Neural progenitor cell (in vitro differentiated cells): ENCODE measurements at regions not wholly inside any gene's neighbourhood (a gene's known extent, or its start where the extent isn't known, plus 50 kb on each side); places are given as distances from the start of the nearest gene placed in this dataset.
"Not testable (repeated sequence)": the region's sequence is repeated elsewhere in the genome, so short reads cannot be mapped to it uniquely, and the experiment has no call there.

Source experiments
- DNase-seq: peaks from one replicate; pipeline ENCODE4 v3.0.0-alpha.2; 2016; ENCODE audit warnings: low spot score
- H2AFZ ChIP-seq: fragments of 200-600 bp; sonication (generic); replicated peaks from 2 replicates; pipeline ENCODE4 v1.6.1; 2016; ENCODE audit warnings: antibody characterized with exemption
- H3F3A ChIP-seq: fragments of 200-600 bp; sonication (generic); 2 replicates; pipeline ENCODE4 v1.6.1; 2016; ENCODE audit warnings: antibody characterized with exemption, low read depth
- H3K27ac ChIP-seq: fragments of 200-600 bp; sonication (generic); 2 replicates; pipeline ENCODE4 v1.5.1; 2016; ENCODE audit warnings: mild to moderate bottlenecking
- H3K27me3 ChIP-seq: fragments of 200-600 bp; sonication (generic); 2 replicates; pipeline ENCODE4 v1.6.1; 2016; ENCODE audit warnings: mild to moderate bottlenecking, moderate library complexity
- H3K36me3 ChIP-seq: fragments of 200-600 bp; sonication (generic); 2 replicates; pipeline ENCODE4 v1.5.1; 2016
- H3K4me1 ChIP-seq: fragments of 200-600 bp; sonication (generic); 2 replicates; pipeline ENCODE4 v1.6.1; 2016; ENCODE audit warnings: mixed run types
- H3K4me2 ChIP-seq: fragments of 200-600 bp; sonication (generic); 2 replicates; pipeline ENCODE4 v1.6.1; 2016
- H3K4me3 ChIP-seq: fragments of 200-600 bp; sonication (generic); 2 replicates; pipeline ENCODE4 v1.5.1; 2016
- H3K79me2 ChIP-seq: fragments of 200-600 bp; sonication (generic); 2 replicates; pipeline ENCODE4 v1.6.1; 2016; ENCODE audit warnings: low read depth
- H3K9ac ChIP-seq: fragments of 200-600 bp; sonication (generic); 2 replicates; pipeline ENCODE4 v1.6.1; 2016
- H3K9me3 ChIP-seq: fragments of 200-600 bp; sonication (generic); 2 replicates; pipeline ENCODE4 v1.5.1; 2016; ENCODE audit warnings: low read depth
- H4K20me1 ChIP-seq: fragments of 200-600 bp; sonication (generic); 2 replicates; pipeline ENCODE4 v1.6.1; 2016; ENCODE audit warnings: low read depth
- H3K27ac Mint-ChIP-seq: 3 replicates; pipeline ENCODE4 v1.8.0; 2021; ENCODE audit warnings: mixed read lengths
- H3K27me3 Mint-ChIP-seq: 2 replicates; pipeline ENCODE4 v1.8.0; 2022; ENCODE audit warnings: low read depth, mild to moderate bottlenecking, inconsistent platforms, moderate library complexity, mixed read lengths; ENCODE audit not compliant: insufficient read depth
- H3K36me3 Mint-ChIP-seq: 3 replicates; pipeline ENCODE4 v1.8.0; 2021; ENCODE audit warnings: mixed read lengths
- H3K4me1 Mint-ChIP-seq: 3 replicates; pipeline ENCODE4 v1.8.0; 2021; ENCODE audit warnings: mixed read lengths
- H3K4me3 Mint-ChIP-seq: 3 replicates; pipeline ENCODE4 v1.8.0; 2021; ENCODE audit warnings: mild to moderate bottlenecking, moderate library complexity, mixed read lengths
- H3K9me3 Mint-ChIP-seq: 3 replicates; pipeline ENCODE4 v1.8.0; 2020; ENCODE audit warnings: mixed read lengths
- EZH2 ChIP-seq: fragments of 200-600 bp; sonication (generic); IDR thresholded peaks from 2 replicates; pipeline ENCODE4 v1.6.1; 2017; ENCODE audit warnings: antibody characterized with exemption, mild to moderate bottlenecking, moderate library complexity
- EZH2phosphoT487 ChIP-seq: fragments of 200-600 bp; sonication (generic); IDR thresholded peaks from 2 replicates; pipeline ENCODE4 v1.6.1; 2017; ENCODE audit warnings: antibody characterized with exemption
- TF ChIP-seq, protein P1 (sequence below): fragments of 200-600 bp; sonication (generic); IDR thresholded peaks from 2 replicates; pipeline ENCODE4 v1.5.1; 2017; ENCODE audit warnings: antibody characterized with exemption, mild to moderate bottlenecking

- Mint-ChIP-seq H3K9me3 (peaks cover 2% of the 10 kb centered on the region), H3K4me3 (peak overlapping the region; percentile 1)
Measured at GRCh38 chr7:69429911-69430383, 168.3 kb upstream of the AUTS2 start.

DNA sequence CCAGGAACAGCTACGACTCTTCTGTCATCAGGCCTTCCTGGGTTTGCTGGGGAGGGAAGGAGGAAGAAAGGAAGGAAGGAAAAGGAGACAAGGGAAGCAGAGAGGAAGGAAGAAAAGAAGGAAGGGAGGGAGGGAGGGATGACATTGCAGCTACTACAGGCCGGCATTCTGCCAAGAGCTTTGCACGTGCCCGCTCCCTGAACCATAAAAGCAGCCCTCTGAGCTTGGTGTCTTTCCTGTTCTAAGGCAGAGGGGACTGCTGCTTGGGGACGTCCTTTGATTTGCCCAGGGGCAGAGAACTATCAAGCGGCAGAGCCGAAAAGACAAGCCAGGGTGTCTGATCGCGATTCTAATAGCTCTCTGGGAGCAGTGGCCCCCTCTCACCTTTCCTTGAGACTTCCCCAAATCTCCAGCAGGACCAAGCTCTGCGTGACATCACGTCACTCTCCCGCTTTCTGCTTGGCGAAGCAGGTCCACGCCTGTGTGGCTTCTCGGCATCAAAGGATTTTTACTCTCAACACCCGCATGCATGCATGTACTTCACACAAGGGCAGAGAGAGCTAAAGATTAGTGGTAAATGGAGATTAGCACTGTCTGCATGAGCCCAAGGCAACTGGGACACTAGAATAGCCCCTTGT, 167.8 kb upstream of the AUTS2 start:
- Histone ChIP-seq H3F3A (no peaks in the 10 kb centered on the region), H3K4me2 (peak overlapping the region; percentile 39), H2AFZ (peak overlapping the region; percentile 92), H3K9me3 (no peaks in the 10 kb centered on the region), H3K27ac (no peak overlapping the region), H3K9ac (no peak overlapping the region), H3K4me1 (peaks cover 13% of the 10 kb centered on the region), H3K27me3 (no peaks in the 10 kb centered on the region), H3K4me3 (no peak overlapping the region), H3K79me2 (no peaks in the 10 kb centered on the region), H4K20me1 (no peaks in the 10 kb centered on the region), H3K36me3 (no peaks in the 10 kb centered on the region)
- Mint-ChIP-seq H3K4me3 (peak overlapping the region; percentile 30), H3K9me3 (peaks cover 2% of the 10 kb centered on the region), H3K36me3 (no peaks in the 10 kb centered on the region), H3K4me1 (peaks cover 16% of the 10 kb centered on the region), H3K27ac (peak overlapping the region; percentile 78), H3K27me3 (peaks cover 19% of the 10 kb centered on the region)
- TF ChIP-seq, protein P1, sequence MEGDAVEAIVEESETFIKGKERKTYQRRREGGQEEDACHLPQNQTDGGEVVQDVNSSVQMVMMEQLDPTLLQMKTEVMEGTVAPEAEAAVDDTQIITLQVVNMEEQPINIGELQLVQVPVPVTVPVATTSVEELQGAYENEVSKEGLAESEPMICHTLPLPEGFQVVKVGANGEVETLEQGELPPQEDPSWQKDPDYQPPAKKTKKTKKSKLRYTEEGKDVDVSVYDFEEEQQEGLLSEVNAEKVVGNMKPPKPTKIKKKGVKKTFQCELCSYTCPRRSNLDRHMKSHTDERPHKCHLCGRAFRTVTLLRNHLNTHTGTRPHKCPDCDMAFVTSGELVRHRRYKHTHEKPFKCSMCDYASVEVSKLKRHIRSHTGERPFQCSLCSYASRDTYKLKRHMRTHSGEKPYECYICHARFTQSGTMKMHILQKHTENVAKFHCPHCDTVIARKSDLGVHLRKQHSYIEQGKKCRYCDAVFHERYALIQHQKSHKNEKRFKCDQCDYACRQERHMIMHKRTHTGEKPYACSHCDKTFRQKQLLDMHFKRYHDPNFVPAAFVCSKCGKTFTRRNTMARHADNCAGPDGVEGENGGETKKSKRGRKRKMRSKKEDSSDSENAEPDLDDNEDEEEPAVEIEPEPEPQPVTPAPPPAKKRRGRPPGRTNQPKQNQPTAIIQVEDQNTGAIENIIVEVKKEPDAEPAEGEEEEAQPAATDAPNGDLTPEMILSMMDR, result no peak
- TF ChIP-seq EZH2 (no peak), EZH2phosphoT487 (no peak)
- peak; percentile 3 for DNase-seq

More at GRCh38 chr7:69429911-69430383, 168.3 kb upstream of the AUTS2 start:
- Histone ChIP-seq H3K79me2 (no peaks in the 10 kb centered on the region), H3K9me3 (no peaks in the 10 kb centered on the region), H3K36me3 (no peaks in the 10 kb centered on the region), H3F3A (no peaks in the 10 kb centered on the region), H3K27ac (no peak overlapping the region), H2AFZ (peak overlapping the region; percentile 92), H3K9ac (no peak overlapping the region), H4K20me1 (no peaks in the 10 kb centered on the region), H3K4me1 (peaks cover 13% of the 10 kb centered on the region), H3K4me2 (peak overlapping the region; percentile 39), H3K27me3 (no peaks in the 10 kb centered on the region), H3K4me3 (no peak overlapping the region)
- Mint-ChIP-seq H3K36me3 (no peaks in the 10 kb centered on the region), H3K4me1 (peaks cover 16% of the 10 kb centered on the region), H3K27me3 (peaks cover 20% of the 10 kb centered on the region), H3K27ac (peak overlapping the region; percentile 78)
- TF ChIP-seq EZH2phosphoT487, result no peak
- TF ChIP-seq, protein P1, result no peak
- no peak for TF ChIP-seq EZH2
- peak; percentile 24 for DNase-seq

GRCh38 chr7:69431626-69432025, 166.6 kb upstream of the AUTS2 start:
- Histone ChIP-seq H3K27ac (no peak overlapping the region), H3K4me3 (no peak overlapping the region), H4K20me1 (no peaks in the 10 kb centered on the region), H3K79me2 (no peaks in the 10 kb centered on the region), H3K4me2 (no peak overlapping the region), H3K36me3 (no peaks in the 10 kb centered on the region), H3F3A (no peaks in the 10 kb centered on the region), H3K9me3 (no peaks in the 10 kb centered on the region), H3K9ac (no peak overlapping the region), H3K27me3 (no peaks in the 10 kb centered on the region), H2AFZ (no peak overlapping the region), H3K4me1 (peaks cover 13% of the 10 kb centered on the region)
- H3K27ac Mint-ChIP-seq, result no peak overlapping the region
- no peaks in the 10 kb centered on the region for H3K9me3 Mint-ChIP-seq
- H3K4me3 Mint-ChIP-seq, result no peak overlapping the region
- peaks cover 16% of the 10 kb centered on the region for H3K4me1 Mint-ChIP-seq
- DNase-seq, result no peak
- no peaks in the 10 kb centered on the region for H3K36me3 Mint-ChIP-seq
- no peak for TF ChIP-seq EZH2
- TF ChIP-seq, protein P1, result no peak
- no peak for TF ChIP-seq EZH2phosphoT487
- peaks cover 15% of the 10 kb centered on the region for H3K27me3 Mint-ChIP-seq

DNA sequence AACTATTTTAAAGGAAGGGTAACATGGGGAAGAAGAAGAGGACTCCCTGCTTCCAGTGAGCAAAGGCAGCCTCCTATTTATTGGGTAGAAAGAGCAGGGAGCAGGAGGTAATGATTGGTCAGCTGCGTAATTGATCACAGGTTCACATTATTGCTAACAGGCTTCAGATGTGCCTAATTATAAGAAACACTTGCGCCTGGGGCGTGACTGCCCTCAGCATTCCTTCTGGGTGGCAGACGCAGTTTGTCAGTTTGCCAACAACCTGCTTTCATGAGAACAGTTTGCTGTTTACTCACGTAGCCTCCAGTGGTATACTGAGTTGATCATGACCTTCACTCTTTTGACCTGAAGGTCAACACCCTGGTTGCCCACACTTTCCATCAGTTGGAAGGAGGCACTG, 166.0 kb upstream of the AUTS2 start:
- H3K4me2 ChIP-seq, H3K9ac ChIP-seq, H2AFZ ChIP-seq, H3K4me3 ChIP-seq, H4K20me1 ChIP-seq, H3F3A ChIP-seq, H3K36me3 Mint-ChIP-seq, H3K79me2 ChIP-seq, H3K9me3 Mint-ChIP-seq, H3K9me3 ChIP-seq, H3K4me3 Mint-ChIP-seq, H3K27ac ChIP-seq, DNase-seq, H3K36me3 ChIP-seq, H3K27me3 ChIP-seq, H3K27ac Mint-ChIP-seq: not testable (repeated sequence)
- H3K4me1 Mint-ChIP-seq, result peaks cover 16% of the 10 kb centered on the region
- peaks cover 13% of the 10 kb centered on the region for H3K27me3 Mint-ChIP-seq
- H3K4me1 ChIP-seq, result peaks cover 13% of the 10 kb centered on the region
